OCI-LY7 (cell line): ENCODE measurements at regions not wholly inside any gene's neighbourhood (a gene's known extent, or its start where the extent isn't known, plus 50 kb on each side); places are given as distances from the start of the nearest gene placed in this dataset.

Source experiments
- BruUV-seq: library from RNA; stranded (reverse); fragments of 400-500 nt; replicated peaks from 2 replicates; lab custom pipeline; 2021; lab: Mats Ljungman, UMichigan
- CTCF ChIA-PET: fragments of 300-600 bp; sonication (Branson Sonifier 250); formaldehyde crosslinking; loops from one replicate; lab custom pipeline; 2022; ENCODE audit warnings: antibody characterized with exemption; ENCODE audit not compliant: unreplicated experiment; lab: Charles Lee
- POLR2A ChIA-PET: fragments of 300-600 bp; sonication (Branson Sonifier 250); formaldehyde crosslinking; loops from one replicate; lab custom pipeline; 2022; ENCODE audit warnings: antibody characterized with exemption; lab: Charles Lee
- DNase-seq: peaks from one replicate; pipeline ENCODE4 v3.0.0-alpha.2; 2015; ENCODE audit warnings: low spot score
- H2AFZ ChIP-seq: fragments of 200-600 bp; sonication (generic), shearing (Covaris generic); 2 replicates; pipeline ENCODE4 v1.6.1; 2014; ENCODE audit warnings: mild to moderate bottlenecking, antibody characterized with exemption, low read length, moderate library complexity
- H3K27ac ChIP-seq: fragments of 200-600 bp; sonication (generic); 2 replicates; pipeline ENCODE4 v1.5.1; 2014; ENCODE audit warnings: mixed run types, low read depth, mild to moderate bottlenecking, moderate library complexity, low read length, inconsistent platforms; ENCODE audit not compliant: poor library complexity, severe bottlenecking
- H3K36me3 ChIP-seq: fragments of 200-600 bp; sonication (generic); 2 replicates; pipeline ENCODE4 v1.6.1; 2014; ENCODE audit warnings: mild to moderate bottlenecking, antibody characterized with exemption, low read length, moderate library complexity, mixed read lengths; ENCODE audit not compliant: insufficient read depth
- H3K4me1 ChIP-seq: fragments of 200-600 bp; sonication (generic); 2 replicates; pipeline ENCODE4 v1.5.1; 2014; ENCODE audit warnings: mild to moderate bottlenecking, low read length; ENCODE audit not compliant: insufficient read depth, poor library complexity, severe bottlenecking
- H3K4me2 ChIP-seq: fragments of 200-600 bp; sonication (generic); 2 replicates; pipeline ENCODE4 v1.6.1; 2014; ENCODE audit warnings: mild to moderate bottlenecking, low read length
- H3K4me3 ChIP-seq: fragments of 200-600 bp; sonication (generic); 2 replicates; pipeline ENCODE4 v1.5.1; 2014; ENCODE audit warnings: mild to moderate bottlenecking, low read depth, low read length; ENCODE audit not compliant: poor library complexity, severe bottlenecking
- H3K79me2 ChIP-seq: fragments of 200-600 bp; sonication (generic); 2 replicates; pipeline ENCODE4 v1.6.1; 2016; ENCODE audit warnings: low read depth, mild to moderate bottlenecking, low read length, moderate library complexity, mixed read lengths; ENCODE audit not compliant: insufficient read depth
- H3K9me2 ChIP-seq: fragments of 200-600 bp; sonication (generic); 2 replicates; pipeline ENCODE4 v1.6.1; 2016; ENCODE audit warnings: mild to moderate bottlenecking, low read length, mixed read lengths; ENCODE audit not compliant: insufficient read depth
- H3K9me3 ChIP-seq: fragments of 200-600 bp; sonication (generic); 2 replicates; pipeline ENCODE4 v1.6.1; 2014; ENCODE audit warnings: mild to moderate bottlenecking, mixed run types, low read length, mixed read lengths
- H4K20me1 ChIP-seq: fragments of 200-600 bp; sonication (generic); 2 replicates; pipeline ENCODE4 v1.6.1; 2014; ENCODE audit warnings: mild to moderate bottlenecking, antibody characterized with exemption, low read length, moderate library complexity, mixed read lengths; ENCODE audit not compliant: insufficient read depth
- EZH2phosphoT487 ChIP-seq: fragments of 200-600 bp; sonication (generic); IDR thresholded peaks from 2 replicates; pipeline ENCODE4 v1.6.1; 2018; ENCODE audit warnings: low read depth, borderline replicate concordance, mild to moderate bottlenecking, mixed run types, antibody characterized with exemption, low read length, moderate library complexity, mixed read lengths
- intact Hi-C: fragments of 100-400 bp; cut with micrococcal nuclease; formaldehyde crosslinking; loops from one replicate; pipeline ENCODE4 v1.10.0; 2022; ENCODE audit not compliant: unreplicated experiment
- TF ChIP-seq, protein P1 (sequence below): fragments of 200-600 bp; sonication (generic); conservative IDR thresholded peaks from 2 replicates; pipeline ENCODE4 v1.5.1; 2014; ENCODE audit warnings: mild to moderate bottlenecking, antibody characterized with exemption, low read length, moderate library complexity, mixed read lengths

DNA sequence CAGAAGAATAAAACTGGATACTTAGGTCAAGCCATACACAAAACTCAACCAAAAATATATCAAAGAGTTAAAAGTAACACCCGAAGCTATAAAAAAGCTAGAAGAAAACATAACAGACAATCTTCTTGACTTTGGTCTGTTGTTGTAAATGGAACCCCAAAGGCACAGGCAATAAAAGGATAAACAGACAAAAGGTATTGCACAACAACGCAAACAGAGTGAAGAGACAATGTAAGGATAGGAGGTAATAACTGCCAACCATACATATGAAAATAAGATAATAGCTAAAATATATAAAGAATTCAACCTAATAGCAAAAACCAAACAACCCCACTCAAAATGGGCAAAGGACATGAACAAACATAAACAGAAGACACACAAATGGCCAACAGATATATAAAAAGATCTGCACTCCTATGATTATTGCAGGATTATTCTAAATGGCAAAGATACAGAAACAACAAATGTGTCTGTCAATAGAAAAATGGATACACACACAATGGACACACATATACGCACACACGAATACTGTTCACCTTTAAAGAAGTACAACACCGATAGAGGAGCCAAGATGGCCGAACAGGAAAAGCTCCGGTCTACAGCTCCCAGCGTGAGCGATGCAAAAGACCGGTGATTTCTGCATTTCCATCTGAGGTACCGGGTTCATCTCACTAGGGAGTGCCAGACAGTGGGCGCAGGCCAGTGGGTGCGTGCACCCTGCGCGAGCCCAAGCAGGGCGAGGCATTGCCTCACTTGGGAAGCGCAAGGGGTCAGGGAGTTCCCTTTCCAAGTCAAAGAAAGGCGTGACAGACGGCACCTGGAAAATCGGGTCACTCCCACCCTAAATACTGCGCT lies 1137.1 kb downstream of the FSCB start:
- CTCF ChIA-PET = no interaction called here
- Histone ChIP-seq H3K27ac (no peak overlapping the region), H3K36me3 (no peaks in the 10 kb centered on the region), H3K4me3 (no peak overlapping the region), H3K4me2 (no peak overlapping the region), H3K9me2 (no peaks in the 10 kb centered on the region), H2AFZ (no peak overlapping the region), H4K20me1 (no peaks in the 10 kb centered on the region), H3K79me2 (no peaks in the 10 kb centered on the region), H3K9me3 (0 out of 2 replicates have a peak, but pooled peaks cover 13% of the 10 kb centered on the region), H3K4me1 (no peaks in the 10 kb centered on the region)
- BruUV-seq = no TSS peak
- POLR2A ChIA-PET = no interaction called here
- intact Hi-C loops = no loop called here
- no peak for TF ChIP-seq EZH2phosphoT487
- TF ChIP-seq, protein P1, sequence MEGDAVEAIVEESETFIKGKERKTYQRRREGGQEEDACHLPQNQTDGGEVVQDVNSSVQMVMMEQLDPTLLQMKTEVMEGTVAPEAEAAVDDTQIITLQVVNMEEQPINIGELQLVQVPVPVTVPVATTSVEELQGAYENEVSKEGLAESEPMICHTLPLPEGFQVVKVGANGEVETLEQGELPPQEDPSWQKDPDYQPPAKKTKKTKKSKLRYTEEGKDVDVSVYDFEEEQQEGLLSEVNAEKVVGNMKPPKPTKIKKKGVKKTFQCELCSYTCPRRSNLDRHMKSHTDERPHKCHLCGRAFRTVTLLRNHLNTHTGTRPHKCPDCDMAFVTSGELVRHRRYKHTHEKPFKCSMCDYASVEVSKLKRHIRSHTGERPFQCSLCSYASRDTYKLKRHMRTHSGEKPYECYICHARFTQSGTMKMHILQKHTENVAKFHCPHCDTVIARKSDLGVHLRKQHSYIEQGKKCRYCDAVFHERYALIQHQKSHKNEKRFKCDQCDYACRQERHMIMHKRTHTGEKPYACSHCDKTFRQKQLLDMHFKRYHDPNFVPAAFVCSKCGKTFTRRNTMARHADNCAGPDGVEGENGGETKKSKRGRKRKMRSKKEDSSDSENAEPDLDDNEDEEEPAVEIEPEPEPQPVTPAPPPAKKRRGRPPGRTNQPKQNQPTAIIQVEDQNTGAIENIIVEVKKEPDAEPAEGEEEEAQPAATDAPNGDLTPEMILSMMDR = no peak
- no peak for DNase-seq

- H3K27ac ChIP-seq = no peak overlapping the region
- TF ChIP-seq, protein P1 = no peak
- no peak for TF ChIP-seq EZH2phosphoT487
- no peaks in the 10 kb centered on the region for H3K36me3 ChIP-seq
- no peaks in the 10 kb centered on the region for H3K79me2 ChIP-seq
- no TSS peak for BruUV-seq
- CTCF ChIA-PET = no interaction called here
- H3K9me2 ChIP-seq = no peaks in the 10 kb centered on the region
- no peaks in the 10 kb centered on the region for H4K20me1 ChIP-seq
- no peak overlapping the region for H3K4me2 ChIP-seq
- H3K9me3 ChIP-seq = 0 out of 2 replicates have a peak, but pooled peaks cover 8% of the 10 kb centered on the region
- no peaks in the 10 kb centered on the region for H3K4me1 ChIP-seq
- POLR2A ChIA-PET = no interaction called here
- no peak overlapping the region for H2AFZ ChIP-seq
- intact Hi-C loops = no loop called here
- DNase-seq = no peak
- H3K4me3 ChIP-seq = no peak overlapping the region
Observed at GRCh38 chr14:43362586-43362985, 1144.5 kb downstream of the FSCB start.

DNA sequence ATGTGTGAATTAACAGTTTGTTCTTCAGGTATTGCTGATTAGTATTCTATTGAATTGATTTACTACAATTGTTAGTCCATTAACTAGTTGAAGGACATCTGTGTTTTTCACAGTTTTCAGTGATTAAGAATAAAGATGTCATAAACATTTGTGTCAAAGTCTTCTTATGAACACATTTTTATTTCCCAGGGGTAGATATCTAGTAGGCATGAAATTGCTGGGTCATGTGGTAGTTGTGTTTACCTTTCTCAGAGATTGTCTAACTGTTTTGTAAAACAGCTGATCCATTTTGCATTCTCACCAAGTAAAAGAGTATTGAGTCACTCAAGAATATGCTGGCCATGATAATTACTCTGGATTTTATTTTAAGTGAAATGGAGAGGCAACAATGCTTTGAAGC lies 1145.3 kb downstream of the FSCB start:
- no peak overlapping the region for H3K27ac ChIP-seq
- no peaks in the 10 kb centered on the region for H3K79me2 ChIP-seq
- no peaks in the 10 kb centered on the region for H3K4me1 ChIP-seq
- H3K4me3 ChIP-seq = no peak overlapping the region
- no TSS peak for BruUV-seq
- no peaks in the 10 kb centered on the region for H3K9me2 ChIP-seq
- no peaks in the 10 kb centered on the region for H4K20me1 ChIP-seq
- no peak overlapping the region for H2AFZ ChIP-seq
- CTCF ChIA-PET = no interaction called here
- DNase-seq = no peak
- H3K4me2 ChIP-seq = no peak overlapping the region
- 0 out of 2 replicates have a peak, but pooled peaks cover under 1% of the 10 kb centered on the region for H3K9me3 ChIP-seq
- TF ChIP-seq EZH2phosphoT487 = no peak
- TF ChIP-seq, protein P1 = no peak
- POLR2A ChIA-PET = no interaction called here
- no peaks in the 10 kb centered on the region for H3K36me3 ChIP-seq
- intact Hi-C loops = no loop called here
